ENCODE measurements at regions not wholly inside any gene's neighbourhood (a gene's known extent, or its start where the extent isn't known, plus 50 kb on each side); places are given as distances from the start of the nearest gene placed in this dataset.
A peak's percentile ranks its signal among the peaks of the same experiment; 100 is the strongest.

DNA sequence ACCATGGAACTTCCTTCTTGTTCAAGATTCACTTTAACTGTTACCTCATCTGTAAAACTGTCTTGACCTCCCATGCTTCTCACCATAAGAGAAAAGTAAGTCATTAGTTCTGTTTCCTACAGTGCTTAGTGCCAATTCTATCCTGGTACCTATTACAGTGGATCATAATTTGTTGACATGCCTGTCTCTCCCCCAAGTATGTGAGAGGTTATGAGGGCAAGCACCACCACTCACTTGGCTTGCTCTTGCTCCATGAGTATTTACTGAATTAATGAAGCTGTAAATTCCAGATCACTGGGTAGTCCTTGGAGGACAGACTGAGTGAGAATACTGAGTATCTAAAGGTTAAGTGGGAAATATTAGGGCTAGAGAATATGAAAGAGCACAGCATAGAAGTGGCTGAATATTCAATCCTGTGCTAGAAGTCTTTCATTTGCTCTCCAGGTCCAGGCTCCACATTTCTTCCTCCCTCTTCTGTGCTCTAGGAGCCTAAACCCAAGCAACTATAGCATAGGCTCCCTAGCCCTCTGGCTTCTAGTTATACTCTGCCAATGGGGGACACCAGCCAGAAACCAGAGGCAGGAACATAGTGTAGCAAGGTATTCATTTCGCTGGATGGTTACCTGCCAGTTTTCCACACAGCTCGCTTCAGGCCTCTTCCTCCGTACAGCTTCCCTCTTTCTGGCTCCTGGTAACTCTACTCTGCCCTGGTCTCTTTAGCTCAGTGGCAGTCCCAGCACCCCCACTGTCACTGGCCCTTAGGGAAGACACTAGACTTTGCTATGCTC, 118.2 kb upstream of the SLC5A12 start:
- no peak overlapping the region for H3K27ac ChIP-seq
- peaks cover 0 to 8% (median 3%) of the 10 kb centered on the region in 4 donors for H3K4me1 ChIP-seq
- H3K9me3 ChIP-seq = no peaks in the 10 kb centered on the region
- H3K36me3 ChIP-seq = no peaks in the 10 kb centered on the region
- H3K4me3 ChIP-seq = no peak overlapping the region
- 81 to 88% (median 85%) methylated on average over 3 of the region's 3 CpGs for WGBS, 5 donors
- TF ChIP-seq EP300 (IDR thresholded peaks at IDR 0.05) (no peak), POLR2A (IDR thresholded peaks at IDR 0.05) (no peak), POLR2AphosphoS5 (IDR thresholded peaks at IDR 0.05) (no peak)
- TF ChIP-seq, protein P1, sequence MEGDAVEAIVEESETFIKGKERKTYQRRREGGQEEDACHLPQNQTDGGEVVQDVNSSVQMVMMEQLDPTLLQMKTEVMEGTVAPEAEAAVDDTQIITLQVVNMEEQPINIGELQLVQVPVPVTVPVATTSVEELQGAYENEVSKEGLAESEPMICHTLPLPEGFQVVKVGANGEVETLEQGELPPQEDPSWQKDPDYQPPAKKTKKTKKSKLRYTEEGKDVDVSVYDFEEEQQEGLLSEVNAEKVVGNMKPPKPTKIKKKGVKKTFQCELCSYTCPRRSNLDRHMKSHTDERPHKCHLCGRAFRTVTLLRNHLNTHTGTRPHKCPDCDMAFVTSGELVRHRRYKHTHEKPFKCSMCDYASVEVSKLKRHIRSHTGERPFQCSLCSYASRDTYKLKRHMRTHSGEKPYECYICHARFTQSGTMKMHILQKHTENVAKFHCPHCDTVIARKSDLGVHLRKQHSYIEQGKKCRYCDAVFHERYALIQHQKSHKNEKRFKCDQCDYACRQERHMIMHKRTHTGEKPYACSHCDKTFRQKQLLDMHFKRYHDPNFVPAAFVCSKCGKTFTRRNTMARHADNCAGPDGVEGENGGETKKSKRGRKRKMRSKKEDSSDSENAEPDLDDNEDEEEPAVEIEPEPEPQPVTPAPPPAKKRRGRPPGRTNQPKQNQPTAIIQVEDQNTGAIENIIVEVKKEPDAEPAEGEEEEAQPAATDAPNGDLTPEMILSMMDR (IDR thresholded peaks at IDR 0.05) = no peak
- H3K27me3 ChIP-seq = no peaks in the 10 kb centered on the region
- no peak for DNase-seq
- intact Hi-C loops (cut with DNase I; ENCODE audit: low total_unique reads) = no loop called here

DNA sequence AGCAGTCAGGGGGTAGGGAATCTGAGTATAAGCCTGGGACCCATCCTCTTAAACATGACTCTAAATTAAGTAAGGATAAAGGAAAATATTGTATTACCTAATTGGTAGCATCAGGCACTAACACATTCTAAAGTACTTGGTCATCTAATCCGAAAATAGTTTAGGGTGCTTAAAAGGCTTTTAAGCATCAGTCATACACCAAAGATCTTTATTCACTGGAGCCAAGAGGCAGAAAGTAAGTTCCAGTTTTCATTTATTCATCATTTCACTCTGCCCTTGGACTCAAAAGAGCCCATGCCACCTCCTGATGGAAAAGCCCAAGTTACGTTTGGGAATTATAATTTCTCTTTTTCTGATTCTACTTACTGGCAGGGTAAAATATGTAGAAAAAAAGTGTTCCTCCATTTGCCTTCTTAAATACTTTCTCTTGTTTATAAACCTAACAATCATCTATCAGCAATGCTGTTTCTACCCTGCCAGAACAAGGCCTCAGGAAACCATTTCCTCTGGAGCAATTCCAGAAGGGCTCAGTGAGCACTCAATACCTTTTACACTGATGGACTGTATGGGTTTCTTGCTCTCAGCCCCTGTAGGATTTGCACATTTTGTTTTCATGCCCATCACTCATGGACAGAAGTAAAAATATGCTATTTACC, 120.1 kb upstream of the SLC5A12 start:
- no peak overlapping the region for H3K4me3 ChIP-seq
- peaks cover 0 to 8% (median 3%) of the 10 kb centered on the region in 4 donors for H3K4me1 ChIP-seq
- no peaks in the 10 kb centered on the region for H3K9me3 ChIP-seq
- intact Hi-C loops (cut with DNase I; ENCODE audit: low total_unique reads) = no loop called here
- peak overlapping the region in 4 of 5 donors; percentile 4 to 56 (median 52) for H3K27ac ChIP-seq
- TF ChIP-seq, protein P1 (IDR thresholded peaks at IDR 0.05) = no peak
- no peak for TF ChIP-seq POLR2A (IDR thresholded peaks at IDR 0.05)
- no peak for TF ChIP-seq EP300 (IDR thresholded peaks at IDR 0.05)
- TF ChIP-seq POLR2AphosphoS5 (IDR thresholded peaks at IDR 0.05) = no peak
- H3K36me3 ChIP-seq = no peaks in the 10 kb centered on the region
- H3K27me3 ChIP-seq = no peaks in the 10 kb centered on the region
- WGBS, 5 donors = 38 to 66% (median 58%) methylated on average over 2 of the region's 2 CpGs
- DNase-seq = peak in 1 of 2 donors; percentile 27

DNA sequence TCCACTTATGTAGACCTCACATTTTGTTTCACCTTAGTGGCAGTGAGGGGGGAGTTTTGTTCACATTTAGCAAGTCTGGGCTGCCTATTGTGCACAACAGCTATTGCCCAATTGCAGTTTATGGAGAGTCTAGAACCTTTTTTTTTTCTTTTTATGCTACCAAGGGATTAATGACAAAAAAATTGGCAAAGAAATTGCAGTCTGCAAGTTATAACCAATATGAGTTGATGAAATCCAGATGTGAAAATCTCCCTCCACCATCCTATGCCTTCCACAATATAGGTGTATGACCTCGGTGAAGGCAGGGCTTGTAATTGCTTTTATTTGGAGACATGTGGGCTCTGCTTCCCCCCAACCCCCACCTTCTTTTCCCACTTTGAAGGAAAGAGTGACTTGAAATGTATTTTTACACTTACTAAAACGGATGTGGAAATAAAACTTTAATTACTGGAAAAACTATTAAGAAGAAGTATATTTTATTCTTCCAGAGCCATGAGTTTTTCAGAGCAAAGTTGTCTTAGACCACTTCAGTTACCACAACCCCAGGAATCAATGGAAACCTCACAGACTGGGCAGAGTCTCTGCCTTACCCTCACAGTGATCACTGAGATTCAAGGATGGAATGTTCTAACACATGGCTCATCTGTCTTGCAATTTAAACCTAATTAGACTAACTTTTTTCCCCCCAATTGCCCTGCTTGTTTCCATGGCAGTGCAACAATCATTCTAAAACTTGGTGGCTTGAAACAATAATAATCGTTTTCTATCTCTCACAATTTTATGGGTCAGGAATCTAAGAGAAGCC, 120.8 kb upstream of the SLC5A12 start:
- TF ChIP-seq, protein P1 (IDR thresholded peaks at IDR 0.05) = no peak
- TF ChIP-seq EP300 (IDR thresholded peaks at IDR 0.05) (no peak), POLR2AphosphoS5 (IDR thresholded peaks at IDR 0.05) (no peak), POLR2A (IDR thresholded peaks at IDR 0.05) (no peak)
- Histone ChIP-seq H3K27me3 (no peaks in the 10 kb centered on the region), H3K4me1 (peaks cover 0 to 8% (median 3%) of the 10 kb centered on the region in 4 donors), H3K9me3 (no peaks in the 10 kb centered on the region), H3K36me3 (no peaks in the 10 kb centered on the region), H3K4me3 (no peak overlapping the region), H3K27ac (peak overlapping the region in 4 of 5 donors; percentile 4 to 56 (median 44))
- 65 to 76% (median 69%) methylated on average over 3 of the region's 3 CpGs for WGBS, 5 donors
- intact Hi-C loops (cut with DNase I; ENCODE audit: low total_unique reads) = no loop called here
- DNase-seq = peak in 1 of 2 donors; percentile 12

DNA sequence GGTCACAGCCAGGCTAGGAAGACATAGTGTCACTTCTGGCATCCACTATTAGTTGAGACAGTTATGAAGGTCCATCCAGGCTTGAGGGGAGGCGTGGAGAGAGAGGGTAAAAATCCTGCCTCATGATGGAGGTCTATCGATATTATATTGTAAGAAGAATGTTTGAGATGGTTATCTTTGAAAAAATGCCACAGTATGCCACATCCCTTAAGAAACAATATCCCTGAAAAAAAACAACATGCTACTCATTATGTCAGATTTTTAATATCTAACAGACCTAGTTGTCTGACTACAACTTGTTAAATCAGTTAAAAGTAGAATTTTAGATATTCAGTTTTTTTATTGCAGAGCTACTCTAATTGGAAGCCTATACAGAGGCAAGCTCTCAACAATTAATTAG, 121.7 kb upstream of the SLC5A12 start:
- H3K27ac ChIP-seq = peak overlapping the region in 2 of 5 donors; percentile 35 to 56

More for the DNA sequence above, 121.7 kb upstream of the SLC5A12 start:
- intact Hi-C loops (cut with DNase I; ENCODE audit: low total_unique reads) = no loop called here
- peaks cover 0 to 8% (median 3%) of the 10 kb centered on the region in 4 donors for H3K4me1 ChIP-seq
- no peak overlapping the region for H3K4me3 ChIP-seq
- H3K36me3 ChIP-seq = no peaks in the 10 kb centered on the region
- H3K27me3 ChIP-seq = no peaks in the 10 kb centered on the region
- DNase-seq = no peak
- TF ChIP-seq EP300 (IDR thresholded peaks at IDR 0.05) (no peak), POLR2A (IDR thresholded peaks at IDR 0.05) (no peak), POLR2AphosphoS5 (IDR thresholded peaks at IDR 0.05) (no peak)
- TF ChIP-seq, protein P1 (IDR thresholded peaks at IDR 0.05) = no peak
- 51 to 85% (median 74%) methylated on average over 2 of the region's 2 CpGs for WGBS, 5 donors
- no peaks in the 10 kb centered on the region for H3K9me3 ChIP-seq
